ENCODE measurements at regions not wholly inside any gene's neighbourhood (a gene's known extent, or its start where the extent isn't known, plus 50 kb on each side); places are given as distances from the start of the nearest gene placed in this dataset.

GRCh38 chr5:112064271-112064701 lies 307.3 kb upstream of the NREP start:
- TF ChIP-seq GATA2 (IDR thresholded peaks at IDR 0.05; ENCODE audit: low read depth, low read length), result no peak; the same call in 1 of the 2 replicates
- TF ChIP-seq GATA3 (IDR thresholded peaks at IDR 0.05; ENCODE audit: low read depth, low read length), result no peak

Data from SH-SY5Y (cell line).